ENCODE measurements at regions not wholly inside any gene's neighbourhood (a gene's known extent, or its start where the extent isn't known, plus 50 kb on each side); places are given as distances from the start of the nearest gene placed in this dataset.
A peak's percentile ranks its signal among the peaks of the same experiment; 100 is the strongest.

GRCh38 chr1:62978741-62979140 is 194.8 kb downstream of the ATG4C start:
- no peaks in the 10 kb centered on the region for H3K4me1 ChIP-seq
- H3K27ac ChIP-seq = no peak overlapping the region
- H3K36me3 ChIP-seq = no peaks in the 10 kb centered on the region
- no peak for DNase-seq
- H3K27me3 ChIP-seq = no peaks in the 10 kb centered on the region
- no peaks in the 10 kb centered on the region for H3K9me3 ChIP-seq
- TF ChIP-seq POLR2A (IDR thresholded peaks at IDR 0.05) = no peak
- TF ChIP-seq CTCF (IDR thresholded peaks at IDR 0.05) = no peak
- H3K4me3 ChIP-seq = no peak overlapping the region

- H3K27ac ChIP-seq = no peak overlapping the region
- DNase-seq = no peak
- H3K4me1 ChIP-seq = no peaks in the 10 kb centered on the region
- TF ChIP-seq CTCF (IDR thresholded peaks at IDR 0.05) (no peak), POLR2A (IDR thresholded peaks at IDR 0.05) (no peak)
- H3K27me3 ChIP-seq = no peaks in the 10 kb centered on the region
- H3K36me3 ChIP-seq = no peaks in the 10 kb centered on the region
- no peak overlapping the region for H3K4me3 ChIP-seq
- no peaks in the 10 kb centered on the region for H3K9me3 ChIP-seq
Observed at GRCh38 chr1:62981434-62981833, 197.5 kb downstream of the ATG4C start.

GRCh38 chr1:62988867-62989266 is 204.9 kb downstream of the ATG4C start:
- no peak overlapping the region for H3K4me3 ChIP-seq
- H3K9me3 ChIP-seq = no peaks in the 10 kb centered on the region
- H3K27ac ChIP-seq = no peak overlapping the region
- no peaks in the 10 kb centered on the region for H3K4me1 ChIP-seq
- TF ChIP-seq CTCF (IDR thresholded peaks at IDR 0.05) = no peak
- no peak for TF ChIP-seq POLR2A (IDR thresholded peaks at IDR 0.05)
- DNase-seq = no peak
- H3K27me3 ChIP-seq = no peaks in the 10 kb centered on the region
- no peaks in the 10 kb centered on the region for H3K36me3 ChIP-seq

GRCh38 chr1:62989497-62989896 is 205.6 kb downstream of the ATG4C start:
- no peaks in the 10 kb centered on the region for H3K9me3 ChIP-seq
- no peaks in the 10 kb centered on the region for H3K27me3 ChIP-seq
- no peak overlapping the region for H3K27ac ChIP-seq
- H3K4me3 ChIP-seq = no peak overlapping the region
- no peaks in the 10 kb centered on the region for H3K4me1 ChIP-seq
- TF ChIP-seq CTCF (IDR thresholded peaks at IDR 0.05) = peak in 3 of 6 experiments; percentile 30 to 49 (median 46)
- TF ChIP-seq POLR2A (IDR thresholded peaks at IDR 0.05) = no peak
- no peaks in the 10 kb centered on the region for H3K36me3 ChIP-seq
- no peak for DNase-seq

GRCh38 chr1:62991152-62991551 is 207.2 kb downstream of the ATG4C start:
- no peaks in the 10 kb centered on the region for H3K27me3 ChIP-seq

More at GRCh38 chr1:62991152-62991551, 207.2 kb downstream of the ATG4C start:
- Histone ChIP-seq H3K27ac (no peak overlapping the region), H3K9me3 (no peaks in the 10 kb centered on the region), H3K4me3 (no peak overlapping the region), H3K36me3 (no peaks in the 10 kb centered on the region), H3K4me1 (no peaks in the 10 kb centered on the region)
- DNase-seq = no peak
- TF ChIP-seq CTCF (IDR thresholded peaks at IDR 0.05) (no peak), POLR2A (IDR thresholded peaks at IDR 0.05) (no peak)
